HL-60 (cell line): ENCODE measurements at regions not wholly inside any gene's neighbourhood (a gene's known extent, or its start where the extent isn't known, plus 50 kb on each side); places are given as distances from the start of the nearest gene placed in this dataset.

Source experiments
- DNase-seq, 2 experiments: peaks; one replicate each; pipeline ENCODE4 v3.0.0-alpha.2; 2010 to 2020; ENCODE audit warnings: low read depth in 1 of 2, low spot score in 1 of 2
- H3K27ac ChIP-seq: fragments of 250-450 bp; sonication (Bioruptor Pico); replicated peaks from 2 replicates; pipeline ENCODE4 v1.5.1; 2020; ENCODE audit warnings: mild to moderate bottlenecking, moderate library complexity
- H3K27me3 ChIP-seq: fragments of 250-450 bp; sonication (Bioruptor Pico); 2 replicates; pipeline ENCODE4 v1.5.1; 2021; ENCODE audit warnings: mild to moderate bottlenecking, moderate library complexity; ENCODE audit not compliant: insufficient read depth, poor library complexity, severe bottlenecking
- H3K4me3 ChIP-seq: replicated peaks from 2 replicates; pipeline ENCODE4 v1.5.1; 2011; ENCODE audit warnings: mild to moderate bottlenecking, control low read depth, low read length; ENCODE audit not compliant: insufficient read depth
- CTCF ChIP-seq: IDR thresholded peaks from one replicate; pipeline ENCODE4 v1.5.1; 2011; ENCODE audit warnings: low read length, control low read depth, inconsistent platforms; ENCODE audit not compliant: insufficient read depth
- GABPA ChIP-seq: IDR thresholded peaks from 2 replicates; pipeline ENCODE4 v1.6.1; 2012; ENCODE audit warnings: low read depth
- POLR2AphosphoS5 ChIP-seq: IDR thresholded peaks from 2 replicates; pipeline ENCODE4 v1.6.1; 2012; ENCODE audit warnings: low read depth
- REST ChIP-seq: IDR thresholded peaks from 2 replicates; pipeline ENCODE4 v1.6.1; 2012; ENCODE audit warnings: low read depth; ENCODE audit not compliant: insufficient replicate concordance
- SPI1 ChIP-seq: IDR thresholded peaks from 2 replicates; pipeline ENCODE4 v1.6.1; 2012; ENCODE audit warnings: low read depth, mild to moderate bottlenecking, borderline replicate concordance

GRCh38 chr15:77807115-77807514, 174.4 kb upstream of the LINGO1 start:
- DNase-seq: no peak
- TF ChIP-seq GABPA: no peak
- TF ChIP-seq CTCF: no peak
- TF ChIP-seq SPI1: no peak
- TF ChIP-seq REST: no peak
- no peak for TF ChIP-seq POLR2AphosphoS5
- Histone ChIP-seq H3K27me3 (no peaks in the 10 kb centered on the region), H3K4me3 (no peak overlapping the region), H3K27ac (no peak overlapping the region)

GRCh38 chr15:77804210-77804609, 171.5 kb upstream of the LINGO1 start:
- Histone ChIP-seq H3K27me3 (no peaks in the 10 kb centered on the region), H3K27ac (no peak overlapping the region), H3K4me3 (no peak overlapping the region)
- TF ChIP-seq SPI1 (no peak), POLR2AphosphoS5 (no peak), REST (no peak), GABPA (no peak), CTCF (no peak)
- DNase-seq: no peak

GRCh38 chr15:77803487-77803886, 170.8 kb upstream of the LINGO1 start:
- H3K4me3 ChIP-seq: no peak overlapping the region
- no peaks in the 10 kb centered on the region for H3K27me3 ChIP-seq
- no peak overlapping the region for H3K27ac ChIP-seq
- no peak for TF ChIP-seq CTCF
- TF ChIP-seq POLR2AphosphoS5: no peak
- TF ChIP-seq SPI1: no peak
- no peak for TF ChIP-seq REST
- no peak for TF ChIP-seq GABPA
- DNase-seq: no peak
